Natural killer cell (primary cell): ENCODE measurements at regions not wholly inside any gene's neighbourhood (a gene's known extent, or its start where the extent isn't known, plus 50 kb on each side); places are given as distances from the start of the nearest gene placed in this dataset.

Experiments used
- ATAC-seq, 3 donors: fragments of 150-1000 bp in 2 of 3; fragments of 200-7000 bp in 1 of 3; cut with Tn5 transposase; 1 replicate in 1 of 3; 2 replicates in 2 of 3; pipeline ENCODE4 v1.10.0; 2021; ENCODE audit warnings: mild to moderate bottlenecking in 2 of 3, moderate library complexity in 2 of 3
- DNase-seq, 2 donors: peaks; one replicate each; pipeline versions ENCODE4 v3.0.0 to v3.0.0-alpha.2; 2013 to 2021; ENCODE audit warnings: mixed read lengths in 1 of 2
- H3K27ac ChIP-seq: one replicate; pipeline ENCODE4 v1.5.1; 2013; ENCODE audit warnings: mild to moderate bottlenecking, low read length
- H3K27me3 ChIP-seq: one replicate; pipeline ENCODE4 v1.6.1; 2013; ENCODE audit warnings: low read length; ENCODE audit not compliant: control insufficient read depth, insufficient read depth
- H3K36me3 ChIP-seq: one replicate; pipeline ENCODE4 v1.6.1; 2013; ENCODE audit warnings: low read length; ENCODE audit not compliant: control insufficient read depth, insufficient read depth
- H3K4me1 ChIP-seq: one replicate; pipeline ENCODE4 v1.6.1; 2013; ENCODE audit warnings: low read length; ENCODE audit not compliant: control insufficient read depth, insufficient read depth
- H3K4me3 ChIP-seq: one replicate; pipeline ENCODE4 v1.5.1; 2013; ENCODE audit warnings: low read length
- H3K9me3 ChIP-seq: one replicate; pipeline ENCODE4 v1.6.1; 2013; ENCODE audit warnings: low read length; ENCODE audit not compliant: control insufficient read depth, insufficient read depth
- H3K27ac Mint-ChIP-seq, 2 donors: one replicate each; pipeline ENCODE4 v1.8.0; 2022; ENCODE audit warnings: mild to moderate bottlenecking in 2 of 2, mixed read lengths in 2 of 2, moderate library complexity in 1 of 2
- H3K27me3 Mint-ChIP-seq, 2 donors: one replicate each; pipeline ENCODE4 v1.8.0; 2022; ENCODE audit warnings: low read depth in 2 of 2, mixed read lengths in 2 of 2
- H3K36me3 Mint-ChIP-seq: one replicate; pipeline ENCODE4 v1.8.0; 2022; ENCODE audit warnings: mixed read lengths
- H3K4me1 Mint-ChIP-seq, 2 donors: one replicate each; pipeline ENCODE4 v1.8.0; 2022; ENCODE audit warnings: mixed read lengths in 2 of 2
- H3K4me3 Mint-ChIP-seq: one replicate; pipeline ENCODE4 v1.8.0; 2022; ENCODE audit warnings: mild to moderate bottlenecking, moderate library complexity, mixed read lengths
- H3K9me3 Mint-ChIP-seq, 2 donors: one replicate each; pipeline ENCODE4 v1.8.0; 2022; ENCODE audit warnings: mixed read lengths in 2 of 2
- WGBS: methylation state at CpG from one replicate; pipeline ENCODE4 v1.1.7; 2013; ENCODE audit warnings: missing lambda C conversion rate; ENCODE audit not compliant: insufficient coverage; 5-methylcytosine and 5-hydroxymethylcytosine counted together
- intact Hi-C: fragments of 100-400 bp; cut with micrococcal nuclease; formaldehyde crosslinking; loops from one replicate; pipeline ENCODE4 v1.14.2; 2022
- TF ChIP-seq, protein P1 (sequence below): fragments of 200-600 bp; IDR thresholded peaks from one replicate; pipeline ENCODE4 v1.8.0; 2022; ENCODE audit warnings: antibody characterized with exemption

DNA sequence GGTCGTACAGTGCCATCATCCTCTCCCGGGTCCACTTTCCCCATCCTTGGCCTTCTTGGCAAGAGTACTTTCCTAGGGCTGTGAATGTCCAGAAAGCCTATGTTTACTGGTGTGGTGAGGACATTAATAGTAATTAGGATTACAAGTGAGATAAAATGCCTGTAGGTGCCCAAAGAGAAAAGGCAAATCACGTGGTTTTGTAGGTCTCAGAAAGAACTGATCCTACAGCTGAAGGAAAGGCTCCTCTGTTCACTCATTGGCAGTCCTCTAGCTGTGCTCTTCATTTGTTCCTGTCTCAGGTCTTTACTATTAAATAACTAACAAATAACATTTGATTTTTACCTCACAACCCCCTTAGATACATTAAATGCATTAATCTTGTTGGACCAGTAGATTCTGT is 220.1 kb upstream of the CBLB start:
- no peaks in the 10 kb centered on the region for H3K9me3 Mint-ChIP-seq
- ATAC-seq (no peak), DNase-seq (no peak)
- Histone ChIP-seq H3K4me3 (no peak overlapping the region), H3K27me3 (no peaks in the 10 kb centered on the region), H3K27ac (no peak overlapping the region), H3K4me1 (no peaks in the 10 kb centered on the region), H3K36me3 (no peaks in the 10 kb centered on the region), H3K9me3 (no peaks in the 10 kb centered on the region)
- H3K27ac Mint-ChIP-seq = no peak overlapping the region
- no peaks in the 10 kb centered on the region for H3K36me3 Mint-ChIP-seq
- intact Hi-C loops = no loop called here
- no peaks in the 10 kb centered on the region for H3K27me3 Mint-ChIP-seq
- TF ChIP-seq, protein P1, sequence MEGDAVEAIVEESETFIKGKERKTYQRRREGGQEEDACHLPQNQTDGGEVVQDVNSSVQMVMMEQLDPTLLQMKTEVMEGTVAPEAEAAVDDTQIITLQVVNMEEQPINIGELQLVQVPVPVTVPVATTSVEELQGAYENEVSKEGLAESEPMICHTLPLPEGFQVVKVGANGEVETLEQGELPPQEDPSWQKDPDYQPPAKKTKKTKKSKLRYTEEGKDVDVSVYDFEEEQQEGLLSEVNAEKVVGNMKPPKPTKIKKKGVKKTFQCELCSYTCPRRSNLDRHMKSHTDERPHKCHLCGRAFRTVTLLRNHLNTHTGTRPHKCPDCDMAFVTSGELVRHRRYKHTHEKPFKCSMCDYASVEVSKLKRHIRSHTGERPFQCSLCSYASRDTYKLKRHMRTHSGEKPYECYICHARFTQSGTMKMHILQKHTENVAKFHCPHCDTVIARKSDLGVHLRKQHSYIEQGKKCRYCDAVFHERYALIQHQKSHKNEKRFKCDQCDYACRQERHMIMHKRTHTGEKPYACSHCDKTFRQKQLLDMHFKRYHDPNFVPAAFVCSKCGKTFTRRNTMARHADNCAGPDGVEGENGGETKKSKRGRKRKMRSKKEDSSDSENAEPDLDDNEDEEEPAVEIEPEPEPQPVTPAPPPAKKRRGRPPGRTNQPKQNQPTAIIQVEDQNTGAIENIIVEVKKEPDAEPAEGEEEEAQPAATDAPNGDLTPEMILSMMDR = no peak
- peaks cover 7 to 11% of the 10 kb centered on the region in 2 donors for H3K4me1 Mint-ChIP-seq
- 96% methylated on average over 3 of the region's 3 CpGs for WGBS
- no peak overlapping the region for H3K4me3 Mint-ChIP-seq

GRCh38 chr3:106089806-106090205 is 221.0 kb upstream of the CBLB start:
- ATAC-seq (no peak), DNase-seq (no peak)
- intact Hi-C loops = no loop called here
- Histone ChIP-seq H3K36me3 (no peaks in the 10 kb centered on the region), H3K9me3 (no peaks in the 10 kb centered on the region), H3K27ac (no peak overlapping the region), H3K27me3 (no peaks in the 10 kb centered on the region), H3K4me3 (no peak overlapping the region), H3K4me1 (no peaks in the 10 kb centered on the region)
- Mint-ChIP-seq H3K4me1 (peaks cover 7 to 10% of the 10 kb centered on the region in 2 donors), H3K27ac (no peak overlapping the region), H3K36me3 (no peaks in the 10 kb centered on the region), H3K27me3 (no peaks in the 10 kb centered on the region), H3K9me3 (no peaks in the 10 kb centered on the region), H3K4me3 (no peak overlapping the region)
- TF ChIP-seq, protein P1 = no peak
- WGBS = 63% methylated on average over 1 of the region's 1 CpG

GRCh38 chr3:106092792-106093191 is 224.0 kb upstream of the CBLB start:
- H3K36me3 ChIP-seq = no peaks in the 10 kb centered on the region
- no peaks in the 10 kb centered on the region for H3K9me3 ChIP-seq
- H3K4me1 Mint-ChIP-seq = no peaks in the 10 kb centered on the region
- H3K4me3 Mint-ChIP-seq = no peak overlapping the region
- H3K27ac Mint-ChIP-seq = no peak overlapping the region
- DNase-seq (no peak), ATAC-seq (no peak)
- no peak overlapping the region for H3K4me3 ChIP-seq
- no CpG with 5 or more reads among the region's 2 CpGs for WGBS
- H3K4me1 ChIP-seq = no peaks in the 10 kb centered on the region
- H3K9me3 Mint-ChIP-seq = no peaks in the 10 kb centered on the region
- H3K36me3 Mint-ChIP-seq = no peaks in the 10 kb centered on the region
- no peaks in the 10 kb centered on the region for H3K27me3 Mint-ChIP-seq
- H3K27ac ChIP-seq = no peak overlapping the region
- TF ChIP-seq, protein P1 = no peak
- no peaks in the 10 kb centered on the region for H3K27me3 ChIP-seq
- intact Hi-C loops = no loop called here

DNA sequence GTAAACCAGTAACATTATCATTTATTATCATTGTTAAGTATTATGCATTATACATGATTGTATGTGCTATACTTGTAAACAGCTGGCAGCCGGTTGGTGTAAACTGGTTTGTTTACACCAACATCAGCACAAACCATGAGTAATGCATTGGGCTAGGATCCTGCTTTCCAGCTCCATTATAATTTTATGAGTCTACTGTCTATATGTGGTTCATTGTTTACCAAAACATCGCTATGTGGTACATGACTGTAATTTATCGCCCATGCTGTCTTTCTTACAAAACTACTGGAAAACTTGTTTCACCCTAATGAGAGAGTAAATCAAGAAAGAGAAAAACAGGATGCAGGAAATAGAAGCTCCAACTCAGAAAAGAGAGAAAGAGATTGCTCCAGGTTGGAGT is 224.8 kb upstream of the CBLB start:
- Mint-ChIP-seq H3K4me3 (no peak overlapping the region), H3K4me1 (no peaks in the 10 kb centered on the region), H3K36me3 (no peaks in the 10 kb centered on the region), H3K9me3 (no peaks in the 10 kb centered on the region), H3K27ac (no peak overlapping the region), H3K27me3 (no peaks in the 10 kb centered on the region)
- ATAC-seq (no peak), DNase-seq (no peak)
- intact Hi-C loops = no loop called here
- Histone ChIP-seq H3K36me3 (no peaks in the 10 kb centered on the region), H3K27ac (no peak overlapping the region), H3K9me3 (no peaks in the 10 kb centered on the region), H3K4me1 (no peaks in the 10 kb centered on the region), H3K27me3 (no peaks in the 10 kb centered on the region), H3K4me3 (no peak overlapping the region)
- WGBS = no CpG with 5 or more reads among the region's 3 CpGs
- TF ChIP-seq, protein P1 = no peak
